ENCODE measurements at regions not wholly inside any gene's neighbourhood (a gene's known extent, or its start where the extent isn't known, plus 50 kb on each side); places are given as distances from the start of the nearest gene placed in this dataset.

- TF ChIP-seq ATF3 (IDR thresholded peaks at IDR 0.05) (no peak), JUND (IDR thresholded peaks at IDR 0.05) (no peak), NR2F2 (IDR thresholded peaks at IDR 0.05) (no peak)
These were observed 1125.4 kb upstream of the NXPH2 start (continued) for GRCh38 chr2:139905624-139906023.

GRCh38 chr2:139891636-139892035, 1111.4 kb upstream of the NXPH2 start:
- Histone ChIP-seq H3K27me3 (ENCODE audit: control insufficient read depth in 4 of 4, insufficient read depth in 4 of 4, low read length in 3 of 4) (no peaks in the 10 kb centered on the region), H3K9ac (ENCODE audit: low read depth in 1 of 2, low read length in 2 of 2) (no peak overlapping the region), H3K9me3 (ENCODE audit: control insufficient read depth in 4 of 4, low read length in 3 of 4) (peaks cover 0 to 3% (median 0%) of the 10 kb centered on the region in 4 donors), H3K4me1 (ENCODE audit: control insufficient read depth in 4 of 4, insufficient read depth in 4 of 4, low read length in 3 of 4) (no peaks in the 10 kb centered on the region), H3K27ac (ENCODE audit: low read depth in 1 of 2, low read length in 2 of 2) (no peak overlapping the region), H3K36me3 (ENCODE audit: control insufficient read depth in 4 of 4, insufficient read depth in 3 of 4, low read depth in 1 of 4, low read length in 3 of 4) (no peaks in the 10 kb centered on the region), H3K4me3 (ENCODE audit: low read depth in 1 of 3, low read length in 3 of 3) (no peak overlapping the region)
- WGBS, result 88% methylated on average over 4 of the region's 4 CpGs
- TF ChIP-seq GABPA (IDR thresholded peaks at IDR 0.05 in 1 of 2, conservative IDR thresholded peaks at IDR 0.05 in 1 of 2) (no peak), NR2F2 (IDR thresholded peaks at IDR 0.05) (no peak), SP1 (IDR thresholded peaks at IDR 0.05) (no peak), ATF3 (IDR thresholded peaks at IDR 0.05) (no peak), RXRA (IDR thresholded peaks at IDR 0.05) (no peak), FOXA2 (IDR thresholded peaks at IDR 0.05) (no peak), MAX (IDR thresholded peaks at IDR 0.05) (no peak), YY1 (IDR thresholded peaks at IDR 0.05) (no peak), JUND (IDR thresholded peaks at IDR 0.05) (no peak), EGR1 (IDR thresholded peaks at IDR 0.05; ENCODE audit: low read depth in 2 of 2) (no peak), FOXA1 (IDR thresholded peaks at IDR 0.05) (no peak), ZBTB33 (IDR thresholded peaks at IDR 0.05) (no peak), HNF4A (conservative IDR thresholded peaks at IDR 0.05) (no peak), HNF4G (IDR thresholded peaks at IDR 0.05) (no peak)
- DNase-seq (ENCODE audit: low spot score), result no peak

GRCh38 chr2:139885921-139886498, 1105.8 kb upstream of the NXPH2 start:
- DNase-seq (ENCODE audit: low spot score), result no peak
- Histone ChIP-seq H3K36me3 (ENCODE audit: control insufficient read depth in 4 of 4, insufficient read depth in 3 of 4, low read depth in 1 of 4, low read length in 3 of 4) (no peaks in the 10 kb centered on the region), H3K4me1 (ENCODE audit: control insufficient read depth in 4 of 4, insufficient read depth in 4 of 4, low read length in 3 of 4) (no peaks in the 10 kb centered on the region), H3K9ac (ENCODE audit: low read depth in 1 of 2, low read length in 2 of 2) (no peak overlapping the region), H3K4me3 (ENCODE audit: low read depth in 1 of 3, low read length in 3 of 3) (no peak overlapping the region), H3K9me3 (ENCODE audit: control insufficient read depth in 4 of 4, low read length in 3 of 4) (peaks cover 0 to 2% (median 0%) of the 10 kb centered on the region in 4 donors), H3K27ac (ENCODE audit: low read depth in 1 of 2, low read length in 2 of 2) (no peak overlapping the region), H3K27me3 (ENCODE audit: control insufficient read depth in 4 of 4, insufficient read depth in 4 of 4, low read length in 3 of 4) (no peaks in the 10 kb centered on the region)
- 59% methylated on average over 2 of the region's 2 CpGs for WGBS
- TF ChIP-seq EGR1 (IDR thresholded peaks at IDR 0.05; ENCODE audit: low read depth in 2 of 2) (no peak), GABPA (IDR thresholded peaks at IDR 0.05 in 1 of 2, conservative IDR thresholded peaks at IDR 0.05 in 1 of 2) (no peak), HNF4G (IDR thresholded peaks at IDR 0.05) (no peak), FOXA1 (IDR thresholded peaks at IDR 0.05) (no peak), NR2F2 (IDR thresholded peaks at IDR 0.05) (no peak), HNF4A (conservative IDR thresholded peaks at IDR 0.05) (no peak), RXRA (IDR thresholded peaks at IDR 0.05) (no peak), RAD21 (IDR thresholded peaks at IDR 0.05) (no peak), YY1 (IDR thresholded peaks at IDR 0.05) (no peak), MAX (IDR thresholded peaks at IDR 0.05) (no peak), ATF3 (IDR thresholded peaks at IDR 0.05) (no peak), ZBTB33 (IDR thresholded peaks at IDR 0.05) (no peak), JUND (IDR thresholded peaks at IDR 0.05) (no peak), CTCF (IDR thresholded peaks at IDR 0.05; ENCODE audit: low read depth, low read length, missing input control) (no peak)

Data from liver (tissue), 8 donors.